ENCODE measurements at regions not wholly inside any gene's neighbourhood (a gene's known extent, or its start where the extent isn't known, plus 50 kb on each side); places are given as distances from the start of the nearest gene placed in this dataset.

DNA sequence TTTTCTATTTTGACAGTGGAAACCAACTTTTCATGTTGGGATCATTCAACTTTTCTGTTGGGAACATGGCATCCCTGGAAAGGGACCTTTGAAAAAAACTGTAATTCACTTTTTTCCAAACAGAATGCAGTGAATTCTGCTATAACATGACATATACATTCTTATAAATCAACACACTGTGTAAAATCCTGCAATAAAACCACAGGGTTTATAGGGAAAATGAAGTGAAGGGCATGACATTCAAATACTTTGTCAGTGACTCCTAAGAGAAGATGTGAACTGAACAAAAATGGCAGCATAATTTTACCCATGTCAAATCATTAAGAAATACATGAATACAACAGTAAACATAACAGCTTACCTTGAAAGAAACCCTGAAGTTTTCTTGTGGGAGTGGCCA is 264.5 kb upstream of the ANKRD50 start:
- DNase-seq = no peak

GRCh38 chr4:124974152-124974551 is 261.6 kb upstream of the ANKRD50 start:
- DNase-seq = no peak

- no peak for DNase-seq
These were observed 261.2 kb upstream of the ANKRD50 start for GRCh38 chr4:124973716-124974115.

DNA sequence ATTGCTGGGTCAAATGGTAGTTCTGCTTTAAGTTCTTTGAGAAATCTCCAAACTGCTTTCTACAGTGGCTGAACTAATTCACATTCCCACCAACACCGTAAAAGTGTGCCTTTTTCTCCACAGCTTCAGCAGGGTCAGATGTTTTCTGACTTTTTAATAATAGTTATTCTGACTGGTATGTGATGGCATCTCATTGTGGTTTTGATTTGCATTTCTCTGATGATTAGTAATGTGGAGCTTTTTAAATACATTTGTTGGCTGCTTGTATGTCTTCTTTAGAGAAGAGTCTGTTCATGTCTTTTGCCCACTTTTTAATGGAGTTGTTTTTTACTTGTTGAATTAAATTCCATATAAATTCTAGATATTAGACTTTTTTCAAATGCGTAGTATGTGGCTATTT is 257.5 kb upstream of the ANKRD50 start:
- no peak for DNase-seq

DNA sequence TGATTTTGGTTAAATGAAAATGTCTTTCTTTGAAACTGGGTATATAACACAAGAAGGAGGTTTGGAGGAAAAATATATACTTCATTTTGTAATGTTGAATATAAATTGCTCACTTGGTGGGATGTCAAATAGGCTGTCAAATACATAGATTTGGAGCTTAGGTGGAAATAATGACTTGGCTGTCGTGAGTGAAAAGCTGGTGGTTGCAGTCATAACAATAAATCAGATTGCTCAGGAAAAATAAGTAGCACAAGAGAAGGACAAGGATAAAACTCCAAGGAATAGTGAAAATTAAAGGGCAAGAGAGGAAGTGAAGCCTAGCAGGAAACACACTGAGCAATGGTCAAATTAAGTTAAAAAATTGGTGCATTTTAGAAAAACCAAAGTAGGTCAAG is 253.0 kb upstream of the ANKRD50 start:
- no peak for DNase-seq

DNA sequence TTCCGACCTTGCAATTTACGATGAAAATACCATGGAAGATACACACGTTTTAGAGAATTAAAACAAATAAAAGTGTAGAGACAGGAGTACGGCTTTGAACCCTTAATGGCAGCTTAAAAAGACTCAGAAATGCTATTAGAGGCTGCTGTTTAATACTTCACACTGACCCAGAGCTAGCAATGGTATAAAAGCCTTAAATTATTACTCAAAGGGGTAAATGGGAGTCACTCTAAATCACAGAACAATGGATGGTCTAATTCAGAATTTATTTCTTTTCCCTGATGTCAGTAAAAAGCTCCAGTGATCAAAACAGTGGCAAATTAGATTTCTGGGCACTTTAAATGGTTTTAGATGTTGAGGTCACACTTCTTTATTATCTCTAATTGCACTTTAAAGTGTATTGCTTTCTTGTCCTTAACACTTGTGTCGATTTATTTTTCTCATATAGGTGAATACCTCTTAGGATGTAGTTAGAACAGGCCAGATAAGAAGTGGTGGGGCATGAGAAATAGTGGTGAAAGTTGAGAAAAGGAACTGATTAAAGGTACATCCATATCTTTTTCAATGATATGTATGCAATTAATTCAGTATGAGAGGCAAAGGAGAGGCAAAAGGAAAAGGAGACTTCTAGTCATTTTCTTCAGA is 252.4 kb upstream of the ANKRD50 start:
- DNase-seq = no peak

DNA sequence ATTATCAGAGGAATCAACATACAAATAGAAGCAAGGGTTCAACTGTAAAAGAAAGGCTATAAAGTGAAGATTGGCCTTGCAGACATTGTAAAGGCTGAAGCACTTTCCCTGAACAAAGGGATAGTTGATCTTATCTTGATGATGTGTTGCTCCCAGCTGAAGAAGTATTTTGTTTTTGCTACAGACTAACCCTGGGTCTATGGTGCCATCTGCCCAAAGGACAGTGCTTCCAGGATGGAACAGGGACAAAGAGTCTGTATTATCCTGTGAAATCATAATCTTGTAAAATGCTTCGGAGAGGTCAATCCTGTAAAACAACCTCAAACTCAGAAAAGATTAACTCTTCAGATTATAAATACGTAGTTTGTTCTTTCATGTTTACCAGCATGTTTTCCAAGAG is 251.7 kb upstream of the ANKRD50 start:
- no peak for DNase-seq

DNA sequence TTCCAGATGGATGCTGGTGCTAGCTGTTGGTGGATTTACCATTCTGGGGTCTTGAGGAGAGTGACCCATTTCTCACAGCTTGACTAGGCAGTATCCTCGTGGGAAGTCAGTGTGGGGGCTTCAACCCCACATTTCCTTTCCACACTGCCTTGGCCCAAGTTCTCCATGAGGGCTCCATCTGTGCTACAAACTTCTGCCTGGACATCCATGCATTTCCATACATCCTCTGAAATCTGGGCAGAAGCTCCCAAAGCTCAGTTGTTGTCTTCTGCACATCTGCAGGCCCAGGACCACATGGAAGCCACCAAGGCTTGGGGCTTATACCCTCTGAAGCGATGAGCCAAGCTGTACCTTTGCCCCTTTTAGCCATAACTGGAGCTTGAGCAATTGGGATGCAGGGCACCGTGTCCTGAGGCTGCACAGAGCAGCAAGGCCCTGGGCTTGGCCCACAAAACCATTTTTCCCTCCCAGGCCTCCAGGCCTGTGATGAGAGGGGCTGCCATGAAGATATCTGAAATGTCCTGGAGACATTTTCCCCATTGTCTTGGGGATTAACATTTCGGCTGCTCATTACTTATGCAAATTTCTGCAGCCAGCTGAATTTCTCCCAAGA is 248.7 kb upstream of the ANKRD50 start:
- no peak for DNase-seq

DNA sequence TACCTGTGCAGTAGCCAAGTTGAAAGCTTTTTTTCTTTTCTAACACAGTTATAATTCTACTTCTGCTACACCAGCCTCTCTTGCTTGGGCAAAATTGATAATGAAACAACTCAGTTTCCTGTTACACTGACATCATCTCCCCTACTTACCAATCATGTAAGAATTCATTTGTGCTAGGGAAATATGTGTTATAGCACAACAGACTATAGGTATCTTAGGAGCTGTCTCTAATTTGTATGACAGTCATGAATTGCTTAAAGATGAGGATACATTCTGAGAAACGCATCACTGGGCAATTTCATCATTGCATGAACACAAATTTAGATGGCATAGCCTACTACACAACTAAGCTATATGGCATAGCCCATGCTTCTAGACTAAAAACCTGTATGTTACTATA is 246.3 kb upstream of the ANKRD50 start:
- no peak for DNase-seq

- no peak for DNase-seq
These were observed 242.9 kb upstream of the ANKRD50 start for GRCh38 chr4:124955476-124955875.

- DNase-seq = no peak
These were observed 241.5 kb upstream of the ANKRD50 start for GRCh38 chr4:124954046-124954445.

DNA sequence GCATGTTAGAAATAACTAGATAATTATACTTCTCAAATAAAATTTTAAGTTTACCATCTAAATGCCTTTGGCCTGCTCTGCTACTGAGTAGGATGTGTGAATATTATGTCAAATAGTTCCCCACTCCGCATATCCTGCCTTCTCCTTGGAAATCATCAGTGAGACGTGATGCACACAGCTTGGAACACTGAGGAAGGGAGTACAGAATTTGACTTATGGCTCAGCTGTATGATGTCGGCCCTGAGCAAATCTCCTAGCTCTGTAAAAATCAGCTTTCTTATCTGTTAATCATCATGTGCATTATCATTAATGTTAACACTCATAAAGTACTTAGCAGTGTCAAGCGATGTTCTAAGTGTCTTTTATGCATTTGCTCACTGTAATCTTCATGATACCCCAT is 241.0 kb upstream of the ANKRD50 start:
- no peak for DNase-seq

DNA sequence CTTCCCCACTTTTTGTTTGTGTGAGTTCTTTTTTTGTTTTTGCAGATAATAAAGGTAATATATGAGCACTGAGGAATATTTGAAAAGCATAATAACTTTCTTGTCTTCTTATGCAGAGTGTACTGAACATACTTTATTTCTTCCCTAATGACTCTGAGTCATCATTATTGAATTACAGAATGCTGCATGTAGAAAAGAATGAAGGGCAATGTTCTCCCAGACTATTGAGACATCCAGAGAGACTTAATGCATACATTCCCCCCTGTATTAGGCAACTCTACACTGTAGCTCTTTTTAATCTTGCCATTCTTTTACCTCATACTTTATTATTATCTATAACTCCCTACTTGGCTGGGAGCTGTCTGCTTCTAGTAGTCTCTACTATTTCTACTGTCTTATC is 240.5 kb upstream of the ANKRD50 start:
- no peak for DNase-seq

GRCh38 chr4:124952601-124953000 is 240.1 kb upstream of the ANKRD50 start:
- DNase-seq = no peak

DNA sequence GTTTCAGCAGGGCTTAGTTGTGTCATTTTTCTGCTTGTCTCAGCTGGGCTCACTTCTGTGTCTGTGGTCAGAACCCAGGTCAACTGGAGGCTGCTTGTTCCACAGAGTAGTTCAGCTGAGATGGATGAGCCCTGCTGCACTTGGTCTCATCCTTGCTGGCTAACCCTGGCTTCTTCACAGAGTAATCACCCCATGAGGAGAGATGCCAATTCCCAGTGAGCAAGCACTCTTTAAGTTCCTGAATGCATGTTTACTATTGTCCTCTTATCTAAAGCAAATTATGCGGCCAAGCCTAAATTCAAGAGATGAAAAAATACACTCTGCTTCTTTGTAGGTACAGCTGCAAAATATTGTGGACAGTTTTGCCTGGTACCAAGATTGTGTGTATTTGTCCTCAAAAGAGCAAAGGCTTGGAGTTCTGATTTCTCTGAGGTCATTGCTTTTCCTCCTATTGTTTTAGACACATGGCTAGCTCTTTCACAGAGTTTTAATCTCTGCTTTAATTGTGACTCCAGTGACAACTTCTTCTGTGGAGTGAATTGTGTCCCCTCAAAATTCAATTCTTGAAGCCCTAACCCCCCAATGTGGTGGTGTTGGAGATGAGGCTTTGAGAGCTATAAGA is 236.6 kb upstream of the ANKRD50 start:
- DNase-seq = no peak

- no peak for DNase-seq
These were observed 235.2 kb upstream of the ANKRD50 start for GRCh38 chr4:124947622-124948265.

DNA sequence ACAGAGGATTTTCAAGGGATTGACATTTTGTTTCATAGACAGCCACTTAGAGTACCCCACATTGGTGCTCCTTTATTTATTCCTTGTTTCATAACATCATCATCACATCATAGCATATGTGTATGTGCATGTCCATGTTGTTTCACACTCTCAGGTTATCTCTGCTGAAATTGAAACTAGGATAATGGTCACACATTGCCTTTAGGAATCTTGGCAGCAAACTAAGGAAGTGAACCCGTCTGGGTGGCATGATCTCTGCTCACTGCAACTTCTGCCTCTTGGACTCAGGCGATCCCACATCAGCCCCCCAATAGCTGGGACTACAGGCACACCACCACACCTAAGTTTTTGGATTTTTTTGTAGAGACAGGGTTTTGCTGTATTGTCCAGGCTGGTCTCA is 234.2 kb upstream of the ANKRD50 start:
- no peak for DNase-seq

GRCh38 chr4:124945422-124945821 is 232.9 kb upstream of the ANKRD50 start:
- DNase-seq = no peak

DNA sequence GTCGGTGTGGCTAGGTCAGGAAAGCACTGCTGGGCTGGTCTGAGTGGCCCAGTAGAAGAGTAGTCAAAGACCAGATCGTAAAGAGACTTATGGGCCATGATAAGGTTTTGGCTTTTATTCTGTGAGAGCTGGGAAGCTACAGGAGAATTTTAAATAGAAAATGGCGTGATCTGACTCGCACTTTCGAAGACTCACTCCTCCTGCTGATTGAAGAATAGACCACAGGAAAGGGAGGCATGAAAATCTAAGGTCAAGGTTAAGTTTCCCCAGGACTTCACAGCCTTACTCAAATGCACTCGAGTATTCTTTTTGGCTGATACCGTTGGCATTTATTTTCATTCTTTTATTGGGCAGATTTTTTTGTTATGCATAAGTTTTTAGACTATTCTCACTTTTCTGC is 231.4 kb upstream of the ANKRD50 start:
- no peak for DNase-seq

GRCh38 chr4:124943145-124943889 is 230.8 kb upstream of the ANKRD50 start:
- no peak for DNase-seq

DNA sequence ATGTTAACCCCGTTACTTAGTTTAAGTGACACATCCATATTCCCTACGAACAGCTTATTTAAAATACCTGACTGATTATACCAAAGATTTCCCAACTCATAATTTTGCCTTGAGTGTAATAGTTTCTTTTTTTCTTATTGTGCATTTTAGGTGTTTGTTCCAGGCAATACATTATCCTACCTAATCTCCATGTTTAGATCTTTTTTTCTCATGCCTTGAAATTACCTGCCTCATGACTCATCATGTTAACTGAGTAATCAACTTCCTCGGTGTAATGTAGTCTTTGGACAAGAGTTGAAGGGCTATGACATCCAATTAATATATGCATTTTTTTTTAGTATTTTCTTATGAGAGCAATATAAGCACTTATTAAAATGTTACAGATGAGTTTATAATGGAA is 228.7 kb upstream of the ANKRD50 start:
- DNase-seq = no peak

- no peak for DNase-seq
These were observed 227.9 kb upstream of the ANKRD50 start for GRCh38 chr4:124940387-124940786.

GRCh38 chr4:124939908-124940307 is 227.4 kb upstream of the ANKRD50 start:
- DNase-seq = no peak

DNA sequence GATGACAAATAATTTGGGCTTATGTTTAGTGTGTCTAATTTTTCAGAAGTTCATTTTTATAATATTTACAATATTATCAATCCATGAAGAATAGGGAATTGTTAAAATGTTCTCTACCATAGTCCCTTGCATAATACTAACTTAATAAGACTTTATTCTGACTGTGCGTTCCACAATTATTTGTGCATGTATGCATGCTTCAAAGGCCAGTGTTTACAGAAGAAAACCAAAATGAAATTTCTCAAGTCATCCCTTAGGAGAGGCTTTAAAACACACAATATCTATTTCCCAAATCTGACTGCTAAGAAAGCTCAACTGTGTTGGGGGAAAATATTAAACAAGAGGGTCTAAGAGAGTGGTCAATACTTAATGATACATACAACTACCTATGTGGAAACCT is 226.3 kb upstream of the ANKRD50 start:
- no peak for DNase-seq

Measured in NCI-H2081 (cell line).